HCT116 (cell line): ENCODE measurements at regions not wholly inside any gene's neighbourhood (a gene's known extent, or its start where the extent isn't known, plus 50 kb on each side); places are given as distances from the start of the nearest gene placed in this dataset.
"Not testable (repeated sequence)": the region's sequence is repeated elsewhere in the genome, so short reads cannot be mapped to it uniquely, and the experiment has no call there.

Experiments used
- ATAC-seq: fragments of 200-7000 bp; cut with Tn5 transposase; 2 replicates; pipeline ENCODE4 v1.9.1; 2020; ENCODE audit warnings: mild to moderate bottlenecking, moderate library complexity
- BruUV-seq: library from RNA; stranded (reverse); fragments of 400-500 nt; replicated peaks from 2 replicates; lab custom pipeline; 2021; lab: Mats Ljungman, UMichigan
- CTCF ChIA-PET: fragments of 300-600 bp; sonication (Branson Sonifier 250); formaldehyde crosslinking; loops from one replicate; lab custom pipeline; 2021; ENCODE audit warnings: antibody characterized with exemption; lab: Charles Lee
- POLR2A ChIA-PET: fragments of 300-600, 350-600 bp; sonication (Branson Sonifier 250); formaldehyde crosslinking; loops from one replicate; lab custom pipeline; 2021; ENCODE audit warnings: antibody characterized with exemption; lab: Charles Lee
- RAD21 ChIA-PET, 2 experiments: fragments of 300-600 bp; sonication (Branson Sonifier 250); formaldehyde crosslinking; loops; one replicate each; lab custom pipeline; 2023; ENCODE audit warnings: low total read pairs in 2 of 2; ENCODE audit not compliant: uncharacterized antibody in 2 of 2, unreplicated experiment in 2 of 2, low non-redundant PET in 1 of 2; lab: Charles Lee
- DNase-seq: peaks from one replicate; pipeline ENCODE4 v3.0.0-alpha.2; 2010; ENCODE audit warnings: low read depth, low spot score
- H2AFZ ChIP-seq: fragments of 200-600 bp; shearing (Covaris generic), sonication (generic); 2 replicates; pipeline ENCODE4 v1.6.1; 2017; ENCODE audit warnings: low read depth, mixed run types, mixed read lengths, antibody characterized with exemption, low read length; ENCODE audit not compliant: poor library complexity, severe bottlenecking
- H3K27ac ChIP-seq: 2 replicates; pipeline ENCODE4 v1.5.1; 2012; ENCODE audit warnings: low read depth, low read length
- H3K27me3 ChIP-seq: fragments of 200-600 bp; sonication (generic); 2 replicates; pipeline ENCODE4 v1.6.1; 2016; ENCODE audit warnings: mixed run types, low read length, mixed read lengths; ENCODE audit not compliant: insufficient read depth
- H3K36me3 ChIP-seq, 2 experiments: fragments of 200-500 bp in 1 of 2; fragments of 200-600 bp in 1 of 2; sonication (Bioruptor generic) in 1 of 2; sonication (generic) in 1 of 2; 2 replicates each; pipeline versions ENCODE4 v1.5.1 to v1.6.1; 2014 to 2016; ENCODE audit warnings: low read length in 2 of 2, inconsistent platforms in 1 of 2, mixed read lengths in 1 of 2, mixed run types in 1 of 2; ENCODE audit not compliant: insufficient read depth in 2 of 2, control insufficient read depth in 1 of 2
- H3K4me1 ChIP-seq, 2 experiments: fragments of 200-600 bp in 1 of 2; sonication (generic) in 1 of 2; 2 replicates each; pipeline versions ENCODE4 v1.5.1 to v1.6.1; 2012 to 2017; ENCODE audit warnings: low read length in 2 of 2, inconsistent platforms in 1 of 2, mild to moderate bottlenecking in 1 of 2, mixed read lengths in 1 of 2, mixed run types in 1 of 2, moderate library complexity in 1 of 2; ENCODE audit not compliant: insufficient read depth in 2 of 2, control insufficient read depth in 1 of 2
- H3K4me2 ChIP-seq: fragments of 200-600 bp; sonication (generic); 2 replicates; pipeline ENCODE4 v1.6.1; 2017; ENCODE audit warnings: mixed run types, low read length, mixed read lengths
- H3K4me3 ChIP-seq, 2 experiments: fragments of 200-600 bp in 1 of 2; sonication (generic) in 1 of 2; replicated peaks in 1 of 2; 2 replicates each; pipeline ENCODE4 v1.5.1; 2011 to 2016; ENCODE audit warnings: low read length in 2 of 2, control low read depth in 1 of 2, low read depth in 1 of 2, mild to moderate bottlenecking in 1 of 2, mixed read lengths in 1 of 2, mixed run types in 1 of 2
- H3K79me2 ChIP-seq: fragments of 200-600 bp; sonication (generic); 2 replicates; pipeline ENCODE4 v1.6.1; 2017; ENCODE audit warnings: mild to moderate bottlenecking, mixed run types, low read length, moderate library complexity, mixed read lengths; ENCODE audit not compliant: insufficient read depth
- H3K9ac ChIP-seq: fragments of 200-600 bp; sonication (generic); 2 replicates; pipeline ENCODE4 v1.6.1; 2016; ENCODE audit warnings: low read length, mixed read lengths
- H3K9me2 ChIP-seq: fragments of 200-600 bp; sonication (generic), shearing (Covaris generic); 2 replicates; pipeline ENCODE4 v1.6.1; 2017; ENCODE audit warnings: mixed run types, mild to moderate bottlenecking, moderate library complexity; ENCODE audit not compliant: insufficient read depth
- H3K9me3 ChIP-seq, 2 experiments: fragments of 200-500 bp in 1 of 2; fragments of 200-600 bp in 1 of 2; sonication (Bioruptor generic) in 1 of 2; sonication (generic) in 1 of 2; 2 replicates each; pipeline ENCODE4 v1.6.1; 2014 to 2017; ENCODE audit warnings: low read length in 2 of 2, mixed read lengths in 2 of 2, inconsistent platforms in 1 of 2, low read depth in 1 of 2, mild to moderate bottlenecking in 1 of 2, mixed run types in 1 of 2, moderate library complexity in 1 of 2; ENCODE audit not compliant: control insufficient read depth in 1 of 2, insufficient read depth in 1 of 2
- H4K20me1 ChIP-seq: fragments of 200-600 bp; sonication (generic), shearing (Covaris generic); 2 replicates; pipeline ENCODE4 v1.6.1; 2017; ENCODE audit warnings: mixed run types, mild to moderate bottlenecking, moderate library complexity; ENCODE audit not compliant: insufficient read depth
- ATF3 ChIP-seq: IDR thresholded peaks from 2 replicates; pipeline ENCODE4 v1.6.1; 2012
- CBX3 ChIP-seq: IDR thresholded peaks from 2 replicates; pipeline ENCODE4 v1.6.1; 2012; ENCODE audit warnings: low read depth
- CEBPB ChIP-seq: IDR thresholded peaks from 2 replicates; pipeline ENCODE4 v1.6.1; 2012; ENCODE audit warnings: low read depth
- CTCF ChIP-seq, 3 experiments: fragments of 200-600 bp in 1 of 3; sonication (generic) in 1 of 3; IDR thresholded peaks in 2 of 3; conservative IDR thresholded peaks in 1 of 3; 2 replicates each; pipeline ENCODE4 v1.5.1; 2012 to 2017; ENCODE audit warnings: low read depth in 2 of 3, low read length in 2 of 3, antibody characterized with exemption in 1 of 3, borderline replicate concordance in 1 of 3, control low read depth in 1 of 3, mild to moderate bottlenecking in 1 of 3, mixed read lengths in 1 of 3, mixed run types in 1 of 3, moderate library complexity in 1 of 3; ENCODE audit not compliant: insufficient read depth in 1 of 3
- ELF1 ChIP-seq: IDR thresholded peaks from 2 replicates; pipeline ENCODE4 v1.6.1; 2012; ENCODE audit warnings: low read depth, borderline replicate concordance
- EZH2 ChIP-seq: fragments of 200-600 bp; sonication (generic); IDR thresholded peaks from 2 replicates; pipeline ENCODE4 v1.6.1; 2017; ENCODE audit warnings: antibody characterized with exemption, mixed run types
- FOSL1 ChIP-seq: IDR thresholded peaks from 2 replicates; pipeline ENCODE4 v1.6.1; 2012; ENCODE audit warnings: low read depth
- JUND ChIP-seq: IDR thresholded peaks from 2 replicates; pipeline ENCODE4 v1.6.1; 2012
- POLR2A ChIP-seq: IDR thresholded peaks from 2 replicates; pipeline ENCODE4 v1.7.0; 2011; ENCODE audit warnings: borderline replicate concordance; ENCODE audit not compliant: insufficient read depth, insufficient read length; ENCODE audit errors: extremely low read depth
- POLR2AphosphoS5 ChIP-seq: IDR thresholded peaks from 2 replicates; pipeline ENCODE4 v1.6.1; 2011; ENCODE audit warnings: mild to moderate bottlenecking, low read depth, low read length, moderate library complexity
- SIN3A ChIP-seq: IDR thresholded peaks from 2 replicates; pipeline ENCODE4 v1.6.1; 2012; ENCODE audit warnings: low read depth
- SP1 ChIP-seq: IDR thresholded peaks from 2 replicates; pipeline ENCODE4 v1.6.1; 2012; ENCODE audit warnings: low read depth
- SRF ChIP-seq: IDR thresholded peaks from 2 replicates; pipeline ENCODE4 v1.6.1; 2012; ENCODE audit warnings: low read depth
- TCF7L2 ChIP-seq: IDR thresholded peaks from 2 replicates; pipeline ENCODE4 v1.7.0; 2011; ENCODE audit warnings: borderline replicate concordance, inconsistent platforms; ENCODE audit not compliant: insufficient read depth, insufficient read length; ENCODE audit errors: extremely low read depth
- YY1 ChIP-seq: IDR thresholded peaks from 2 replicates; pipeline ENCODE4 v1.6.1; 2011; ENCODE audit warnings: low read length, low read depth, moderate library complexity, mild to moderate bottlenecking; ENCODE audit not compliant: insufficient replicate concordance; ENCODE audit errors: extremely low read depth
- ZBTB33 ChIP-seq: IDR thresholded peaks from 2 replicates; pipeline ENCODE4 v1.6.1; 2011; ENCODE audit warnings: mild to moderate bottlenecking, low read length, moderate library complexity; ENCODE audit not compliant: insufficient replicate concordance; ENCODE audit errors: extremely low read depth
- ZFX ChIP-seq: fragments of 450-650 bp; IDR thresholded peaks from 2 replicates; pipeline ENCODE4 v1.6.1; 2017
- ZNF274 ChIP-seq: fragments of 200-500 bp; sonication (Bioruptor generic); IDR thresholded peaks from 2 replicates; pipeline ENCODE4 v1.6.1; 2014; ENCODE audit warnings: mild to moderate bottlenecking, low read depth, low read length, inconsistent platforms
- intact Hi-C: fragments of 100-400 bp; cut with micrococcal nuclease; formaldehyde crosslinking; loops from 2 replicates; pipeline ENCODE4 v1.10.0; 2022
- TF ChIP-seq, protein P1 (sequence below): IDR thresholded peaks from 2 replicates; pipeline ENCODE4 v1.6.1; 2012

DNA sequence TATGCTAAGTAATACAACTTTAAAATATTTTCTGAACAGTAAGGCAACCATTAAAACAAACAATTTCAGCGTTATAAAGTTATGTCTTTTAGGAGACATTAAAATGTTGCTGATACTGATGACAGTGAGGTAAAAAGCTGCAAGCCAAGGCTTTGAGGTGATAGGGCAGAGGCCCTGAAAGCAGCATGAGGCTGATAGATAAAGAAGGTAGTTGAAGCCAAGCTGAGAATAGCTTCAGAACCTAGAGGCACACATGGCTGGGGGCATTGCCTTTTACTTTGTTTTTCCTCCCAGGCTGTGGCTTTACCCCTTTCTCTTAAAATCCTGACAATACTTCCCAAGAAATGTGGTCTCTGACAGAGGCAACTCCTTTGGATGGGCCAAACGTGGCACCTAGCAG, 149.0 kb upstream of the WWC1 start:
- peaks cover 39% of the 10 kb centered on the region for H3K27me3 ChIP-seq
- no TSS peak for BruUV-seq
- no peaks in the 10 kb centered on the region for H3K9me3 ChIP-seq
- DNase-seq = no peak
- H3K9ac ChIP-seq = no peak overlapping the region
- ChIA-PET RAD21 (no interaction called here), POLR2A (no interaction called here), CTCF (no interaction called here)
- H3K36me3 ChIP-seq = no peaks in the 10 kb centered on the region
- no peak overlapping the region for H3K4me2 ChIP-seq
- no peaks in the 10 kb centered on the region for H3K4me1 ChIP-seq
- intact Hi-C loops = no loop called here
- no peak for TF ChIP-seq ZBTB33
- no peak for TF ChIP-seq ATF3
- no peak for TF ChIP-seq POLR2AphosphoS5
- no peak for TF ChIP-seq CTCF (IDR thresholded peaks at IDR 0.05 in 2 of 3, conservative IDR thresholded peaks at IDR 0.05 in 1 of 3; ENCODE audit: borderline replicate concordance in 1 of 3, insufficient read depth in 1 of 3, low read depth in 2 of 3, low read length in 2 of 3)
- TF ChIP-seq CEBPB = no peak
- no peak for TF ChIP-seq JUND
- TF ChIP-seq ZNF274 = no peak
- no peak for TF ChIP-seq YY1
- no peak for TF ChIP-seq FOSL1
- TF ChIP-seq, protein P1, sequence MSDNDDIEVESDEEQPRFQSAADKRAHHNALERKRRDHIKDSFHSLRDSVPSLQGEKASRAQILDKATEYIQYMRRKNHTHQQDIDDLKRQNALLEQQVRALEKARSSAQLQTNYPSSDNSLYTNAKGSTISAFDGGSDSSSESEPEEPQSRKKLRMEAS = no peak
- no peak for TF ChIP-seq TCF7L2
- TF ChIP-seq SP1 = no peak
- no peak for TF ChIP-seq SRF
- TF ChIP-seq CBX3 = no peak
- no peak for TF ChIP-seq EZH2
- no peak for TF ChIP-seq ZFX
- TF ChIP-seq ELF1 = no peak
- no peak for TF ChIP-seq POLR2A
- no peak for TF ChIP-seq SIN3A
- H2AFZ ChIP-seq = no peak overlapping the region
- H3K4me3 ChIP-seq = no peak overlapping the region
- ATAC-seq = no peak
- H4K20me1 ChIP-seq = no peaks in the 10 kb centered on the region
- no peak overlapping the region for H3K27ac ChIP-seq
- H3K79me2 ChIP-seq = no peaks in the 10 kb centered on the region
- no peaks in the 10 kb centered on the region for H3K9me2 ChIP-seq

GRCh38 chr5:168143521-168143920, 147.9 kb upstream of the WWC1 start:
- intact Hi-C loops, H3K27ac ChIP-seq, POLR2A ChIA-PET, H3K79me2 ChIP-seq, H3K4me1 ChIP-seq, H3K9ac ChIP-seq, CTCF ChIA-PET, ATAC-seq, H3K4me2 ChIP-seq, H4K20me1 ChIP-seq, H3K36me3 ChIP-seq, H3K9me3 ChIP-seq, H3K4me3 ChIP-seq, RAD21 ChIA-PET, DNase-seq, H2AFZ ChIP-seq, H3K9me2 ChIP-seq, BruUV-seq: not testable (repeated sequence)
- peaks cover 40% of the 10 kb centered on the region for H3K27me3 ChIP-seq
